Heart left ventricle (tissue), 13 donors: ENCODE measurements at regions not wholly inside any gene's neighbourhood (a gene's known extent, or its start where the extent isn't known, plus 50 kb on each side); places are given as distances from the start of the nearest gene placed in this dataset.

Experiments
- CTCF ChIP-seq, 12 donors: fragments of 200-600 bp; sonication (generic) in 4 of 12; IDR thresholded peaks; one replicate each; pipeline versions ENCODE4 v1.5.0 to v1.8.0; 2018 to 2022; ENCODE audit warnings: antibody characterized with exemption in 12 of 12, mild to moderate bottlenecking in 5 of 12
- POLR2A ChIP-seq, 2 donors: fragments of 450-650 bp; IDR thresholded peaks; one replicate each; pipeline ENCODE4 v1.6.1; 2017; ENCODE audit warnings: antibody characterized with exemption in 2 of 2, mild to moderate bottlenecking in 2 of 2, moderate library complexity in 2 of 2
- donor health status: ischemic (EF 13 %, LVEDD 7.1; RV severe dilation, severe dysfunction).
- donor health status: DM: no; HTN: yes; CAD: no.
- donor health status: DM: no; HTN: no; CAD: no.
- donor health status: ischemic (EF 25% LVEDD 6.9; RV normal size, moderate dysfunction).
- donor health status: ischemic (EF 25% LVEDD 5.7; RV mildly dilated, moderate dysfunction).
- donor health status: ischemic (EF 35%, LVEDD 5.7; RV mildly dilated, moderate dysfunction).
- donor health status: nonischemic (EF 11% LVEDD 7.7; RV severe dilation, severe dysfunction).
- donor health status: DM: yes; HTN: yes; CAD: no.
- donor health status: PGD.
- donor health status: ischemic (EF 29% LVEDD 5.4; RV normal size, mild dysfunction).
- donor health status: nonischemic (EF 23%, LVEDD 6.1; RV moderate dilation, normal function).

- TF ChIP-seq CTCF (IDR thresholded peaks at IDR 0.05) (no peak), POLR2A (IDR thresholded peaks at IDR 0.05) (no peak)
These were observed 645.0 kb upstream of the KLF4 start for GRCh38 chr9:108134486-108135128.
